GM12891 (cell line): ENCODE measurements at regions not wholly inside any gene's neighbourhood (a gene's known extent, or its start where the extent isn't known, plus 50 kb on each side); places are given as distances from the start of the nearest gene placed in this dataset.

ENCODE experiments used
- DNase-seq: peaks from one replicate; pipeline ENCODE4 v3.0.0; 2011; ENCODE audit warnings: low spot score; ENCODE audit not compliant: insufficient read length
- FAIRE-seq: peaks from 2 replicates; lab custom pipeline; 2011; peaks lifted over from hg19 to GRCh38; lab: Jason Lieb, UNC
- PAX5 ChIP-seq: IDR thresholded peaks from 2 replicates; pipeline ENCODE4 v1.6.1; 2011; ENCODE audit warnings: low read length, moderate library complexity, mild to moderate bottlenecking; ENCODE audit not compliant: insufficient read depth, severe bottlenecking
- POLR2A ChIP-seq: IDR thresholded peaks from 2 replicates; pipeline ENCODE4 v1.6.1; 2011; ENCODE audit warnings: low read depth, low read length, control low read depth
- POLR2AphosphoS5 ChIP-seq: IDR thresholded peaks from 2 replicates; pipeline ENCODE4 v1.6.1; 2011; ENCODE audit warnings: low read depth, low read length, control low read depth
- POU2F2 ChIP-seq: IDR thresholded peaks from 2 replicates; pipeline ENCODE4 v1.6.1; 2011; ENCODE audit warnings: low read depth, mild to moderate bottlenecking, control low read depth, low read length, moderate library complexity
- SPI1 ChIP-seq: IDR thresholded peaks from 2 replicates; pipeline ENCODE4 v1.6.1; 2011; ENCODE audit warnings: low read depth, low read length, control low read depth
- TAF1 ChIP-seq: IDR thresholded peaks from 2 replicates; pipeline ENCODE4 v1.6.1; 2011; ENCODE audit warnings: low read depth, low read length, control low read depth

DNA sequence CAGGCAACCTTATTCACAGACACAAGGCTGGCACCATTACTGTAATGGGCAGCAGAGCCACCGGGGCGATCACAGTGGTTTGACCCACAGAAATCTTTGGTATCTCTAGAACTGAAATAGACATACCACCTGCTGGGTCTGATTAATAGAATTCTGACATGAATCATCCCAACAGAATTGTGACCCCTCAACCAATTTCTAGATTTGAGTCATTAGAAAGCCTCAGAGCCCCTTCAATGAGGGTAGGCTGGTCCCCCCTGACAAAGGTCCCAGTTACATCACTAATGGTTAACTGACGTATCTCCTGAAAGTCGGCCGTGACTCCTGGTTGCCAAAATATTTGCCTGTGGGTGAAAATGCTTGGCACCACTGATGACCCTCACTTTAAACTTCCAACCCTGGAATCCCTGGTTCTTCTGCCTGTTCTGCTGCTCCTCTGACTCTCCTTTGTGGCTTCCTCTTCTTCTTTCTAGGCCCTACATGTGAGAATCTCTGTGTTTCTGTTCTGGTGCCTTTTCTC lies 124.9 kb upstream of the ARID1B start:
- DNase-seq, result no peak
- TF ChIP-seq SPI1 (peak; percentile 15; the same call in 1 of the 2 replicates), PAX5 (no peak), POU2F2 (no peak), POLR2A (peak; percentile 89), POLR2AphosphoS5 (peak; percentile 83; the same call in 1 of the 2 replicates), TAF1 (no peak)
- FAIRE-seq, result no peak

DNA sequence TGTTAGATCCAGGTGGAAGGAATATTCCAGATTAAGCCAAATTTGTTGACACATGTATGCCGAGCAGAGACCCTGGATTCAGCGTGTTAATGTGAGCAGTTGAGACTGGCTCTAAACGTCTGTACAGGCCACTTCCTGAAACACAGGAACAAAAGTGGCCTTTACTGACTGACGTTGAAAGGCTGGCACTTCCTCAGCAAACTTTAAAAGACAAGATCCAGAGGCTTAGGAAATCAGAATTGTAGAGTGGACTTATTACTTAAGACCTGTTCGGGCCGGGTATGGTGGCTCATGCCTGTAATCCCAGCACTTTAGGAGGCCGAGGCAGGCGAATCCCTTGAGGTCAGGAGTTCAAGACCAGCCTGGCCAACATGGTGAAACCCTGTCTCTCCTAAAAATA lies 125.7 kb upstream of the ARID1B start:
- TF ChIP-seq SPI1, result peak; percentile 26; the same call in 1 of the 2 replicates
- TF ChIP-seq POU2F2, result no peak
- FAIRE-seq (no peak), DNase-seq (no peak)

DNA sequence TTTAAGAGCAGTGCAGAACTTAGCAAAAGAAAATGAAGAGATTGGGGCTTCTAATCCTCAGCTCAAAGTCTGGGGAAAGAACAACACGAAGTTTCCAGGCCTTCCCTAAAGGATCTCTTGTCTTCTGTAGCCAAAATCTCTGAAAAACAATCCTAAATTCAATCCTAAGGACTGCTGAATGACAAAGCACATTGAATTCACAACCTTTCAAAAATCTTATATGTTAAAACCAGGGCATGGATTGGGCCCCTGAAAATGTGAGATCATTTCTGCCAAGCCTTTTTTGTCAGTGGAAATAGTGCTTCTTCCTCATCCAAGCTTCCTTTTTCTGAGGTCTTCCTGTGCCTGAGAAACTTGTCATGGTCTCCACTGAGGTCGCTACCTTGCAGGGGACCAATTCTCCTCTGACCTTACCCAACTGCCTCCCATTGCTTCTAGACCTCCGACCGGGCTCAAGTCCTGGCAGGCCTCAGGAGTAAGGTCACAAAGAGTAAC lies 126.2 kb upstream of the ARID1B start:
- TF ChIP-seq POLR2A (no peak), TAF1 (no peak), POU2F2 (no peak), POLR2AphosphoS5 (no peak)
- no peak for FAIRE-seq
- no peak for DNase-seq

DNA sequence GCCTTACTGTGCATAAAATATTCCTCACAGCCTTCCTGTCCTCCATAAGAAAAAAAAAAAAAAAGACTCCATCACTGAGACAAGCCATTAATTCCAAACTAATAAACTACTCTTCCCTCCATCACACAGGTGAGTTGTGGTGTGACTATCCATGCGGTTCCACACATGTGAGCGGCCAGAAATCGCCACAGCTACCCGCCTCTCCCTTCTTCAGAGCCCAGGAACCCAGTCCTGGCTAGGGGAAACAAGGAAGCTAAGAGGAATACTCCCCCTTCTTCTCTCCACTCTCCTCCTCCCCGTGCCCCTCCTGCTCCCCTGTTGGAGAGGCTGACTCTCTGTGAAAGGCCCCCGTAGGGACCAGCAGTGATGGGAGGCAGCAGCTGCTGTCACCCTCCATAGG lies 128.6 kb upstream of the ARID1B start:
- FAIRE-seq, result no peak
- DNase-seq, result no peak
- no peak for TF ChIP-seq POLR2AphosphoS5
- TF ChIP-seq TAF1, result no peak
- no peak for TF ChIP-seq POLR2A
- no peak for TF ChIP-seq PAX5
- no peak for TF ChIP-seq SPI1
- no peak for TF ChIP-seq POU2F2

- DNase-seq (no peak), FAIRE-seq (peak; percentile 63)
- no peak for TF ChIP-seq POLR2AphosphoS5
- TF ChIP-seq SPI1, result no peak
- no peak for TF ChIP-seq PAX5
- no peak for TF ChIP-seq POLR2A
- no peak for TF ChIP-seq TAF1
- no peak for TF ChIP-seq POU2F2
These were observed 129.2 kb upstream of the ARID1B start for GRCh38 chr6:156647991-156648390.

DNA sequence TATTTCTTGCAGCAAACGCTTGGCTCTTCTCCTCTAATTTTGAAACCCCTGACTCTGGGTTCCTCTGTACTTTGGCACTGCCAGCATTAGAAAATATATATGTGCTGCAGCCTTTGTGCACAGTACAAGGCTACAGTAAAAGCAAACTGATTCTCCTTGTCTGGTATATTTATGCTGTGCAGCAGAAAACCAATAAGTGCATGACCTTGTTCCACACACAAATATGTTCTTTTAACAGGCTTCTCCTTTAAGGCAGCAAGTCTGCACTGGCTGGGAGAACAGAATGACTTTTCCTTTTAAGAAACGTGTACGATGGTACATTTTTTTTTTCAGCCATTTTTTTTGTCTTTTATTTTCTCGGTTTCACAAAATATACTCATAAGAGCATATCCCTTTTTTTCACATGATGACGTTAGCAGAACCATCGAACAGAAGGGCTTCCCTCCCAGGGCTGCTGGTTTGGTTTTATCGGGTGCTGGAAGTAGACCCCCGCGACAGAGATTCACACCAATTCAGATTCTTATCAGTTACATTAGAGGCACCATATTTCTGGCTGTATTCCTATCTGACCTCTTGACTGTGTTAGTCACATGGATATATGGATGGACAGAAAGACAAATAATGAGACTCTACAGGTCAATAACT lies 129.9 kb upstream of the ARID1B start:
- TF ChIP-seq POLR2A, result no peak
- TF ChIP-seq POLR2AphosphoS5, result no peak
- TF ChIP-seq SPI1, result peak; percentile 18; the same call in 1 of the 2 replicates
- FAIRE-seq (peak; percentile 63), DNase-seq (no peak)

DNA sequence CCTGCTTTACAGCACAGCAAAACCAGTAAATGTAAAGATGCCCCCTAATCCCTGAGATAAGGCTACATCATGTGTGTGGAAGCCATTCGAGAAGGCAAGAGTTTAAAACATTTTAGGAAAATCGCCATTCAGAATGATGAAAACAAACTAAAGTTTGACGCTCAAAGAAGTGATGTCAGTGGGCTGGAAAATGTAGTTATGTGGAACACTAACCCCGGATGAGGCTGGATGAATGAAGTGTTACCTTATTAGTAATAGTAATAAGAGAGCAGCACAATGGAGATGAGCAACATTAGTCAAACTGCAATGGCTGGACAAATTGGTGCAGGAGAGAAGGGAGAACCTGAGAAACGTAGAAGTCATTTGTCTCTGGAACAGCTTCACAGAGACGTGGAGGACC lies 130.7 kb upstream of the ARID1B start:
- FAIRE-seq, result no peak
- TF ChIP-seq PAX5 (no peak), POLR2AphosphoS5 (no peak), TAF1 (no peak), SPI1 (no peak), POU2F2 (no peak), POLR2A (no peak)
- DNase-seq, result no peak

GRCh38 chr6:156645097-156645496 lies 132.1 kb upstream of the ARID1B start:
- FAIRE-seq (no peak), DNase-seq (no peak)
- TF ChIP-seq POLR2A (no peak), PAX5 (no peak), TAF1 (no peak), POU2F2 (no peak), POLR2AphosphoS5 (no peak), SPI1 (no peak)

DNA sequence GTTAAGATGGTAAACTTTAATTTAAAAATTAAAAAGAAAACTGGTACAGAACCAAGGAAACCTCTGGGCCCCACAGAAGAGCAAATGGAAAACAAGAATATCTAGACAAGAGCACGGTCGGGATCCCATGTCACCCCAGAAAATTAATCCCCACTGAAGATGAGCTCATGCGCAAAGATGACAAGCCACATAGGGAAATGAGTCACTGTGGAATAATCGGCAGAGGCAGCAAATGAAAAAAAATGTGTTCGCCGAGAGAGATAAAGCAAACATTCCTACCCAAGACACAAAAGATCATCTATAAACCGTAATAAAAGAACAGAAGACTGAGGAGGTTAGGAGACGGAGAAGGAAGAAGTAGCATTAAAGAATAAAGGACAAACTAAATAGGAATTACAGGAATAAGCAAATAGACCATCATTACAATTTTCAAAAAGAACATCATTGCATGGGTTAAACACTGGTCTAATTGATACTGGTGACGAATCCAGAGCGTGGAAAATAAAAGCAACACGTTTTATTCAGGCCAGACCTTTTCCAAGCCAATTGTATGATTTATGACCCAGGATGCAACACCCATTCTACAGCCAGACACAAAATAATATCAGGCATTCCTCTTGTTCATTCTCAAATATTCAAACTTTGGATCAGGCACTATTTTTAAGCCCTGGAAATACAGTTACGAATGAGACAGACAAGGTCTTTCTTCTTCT lies 138.0 kb upstream of the ARID1B start:
- TF ChIP-seq SPI1 (no peak), TAF1 (no peak), POLR2AphosphoS5 (no peak), POU2F2 (no peak), PAX5 (no peak), POLR2A (no peak)
- FAIRE-seq, result no peak
- no peak for DNase-seq

DNA sequence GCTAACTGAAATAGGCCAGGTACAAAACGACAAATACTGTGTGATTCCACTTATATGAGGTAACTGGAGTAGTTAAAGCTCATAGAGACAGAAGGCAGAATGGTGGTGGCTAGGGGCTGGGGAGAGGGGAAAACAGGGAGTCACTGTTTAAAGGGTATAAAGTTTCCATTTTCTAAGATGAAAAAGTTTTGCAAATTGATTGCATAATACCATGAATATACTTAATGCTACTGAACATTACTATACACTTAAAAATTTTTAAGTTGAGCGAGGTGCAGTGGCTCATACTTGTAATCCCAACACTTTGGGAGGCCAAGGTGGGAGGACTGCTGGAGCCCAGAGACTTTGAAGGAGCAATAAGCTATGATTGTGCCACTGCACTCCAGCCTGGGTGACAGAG lies 138.6 kb upstream of the ARID1B start:
- no peak for DNase-seq
- TF ChIP-seq POLR2A (no peak), SPI1 (no peak), POLR2AphosphoS5 (no peak), TAF1 (no peak), POU2F2 (no peak), PAX5 (no peak)
- FAIRE-seq, result no peak
